Calu3 (cell line): ENCODE measurements at regions not wholly inside any gene's neighbourhood (a gene's known extent, or its start where the extent isn't known, plus 50 kb on each side); places are given as distances from the start of the nearest gene placed in this dataset.

ENCODE experiments used
- BruUV-seq: library from RNA; stranded (reverse); fragments of 400-500 nt; replicated peaks from 2 replicates; lab custom pipeline; 2021; lab: Mats Ljungman, UMichigan
- CTCF ChIA-PET: fragments of 300-600 bp; sonication (Branson Sonifier 250); formaldehyde crosslinking; loops from one replicate; lab custom pipeline; 2022; ENCODE audit warnings: antibody characterized with exemption; lab: Charles Lee
- DNase-seq: peaks from one replicate; pipeline ENCODE4 v3.0.0; 2022
- H3K27ac Mint-ChIP-seq: one replicate; pipeline ENCODE4 v1.8.0; 2022; ENCODE audit warnings: mixed read lengths; ENCODE audit not compliant: unreplicated experiment
- H3K27me3 Mint-ChIP-seq: one replicate; pipeline ENCODE4 v1.8.0; 2022; ENCODE audit warnings: mixed read lengths; ENCODE audit not compliant: unreplicated experiment
- H3K36me3 Mint-ChIP-seq: one replicate; pipeline ENCODE4 v1.8.0; 2022; ENCODE audit warnings: mild to moderate bottlenecking, moderate library complexity, mixed read lengths; ENCODE audit not compliant: insufficient read depth, unreplicated experiment
- H3K4me1 Mint-ChIP-seq: one replicate; pipeline ENCODE4 v1.8.0; 2022; ENCODE audit warnings: mild to moderate bottlenecking, low read depth, mixed read lengths; ENCODE audit not compliant: unreplicated experiment
- H3K4me3 Mint-ChIP-seq: one replicate; pipeline ENCODE4 v1.8.0; 2022; ENCODE audit warnings: mild to moderate bottlenecking, low read depth, moderate library complexity, mixed read lengths; ENCODE audit not compliant: unreplicated experiment
- H3K9me3 Mint-ChIP-seq: one replicate; pipeline ENCODE4 v1.8.0; 2022; ENCODE audit warnings: low read depth, mixed read lengths; ENCODE audit not compliant: unreplicated experiment
- intact Hi-C: fragments of 100-400 bp; cut with micrococcal nuclease; formaldehyde crosslinking; loops from one replicate; pipeline ENCODE4 v1.10.0; 2022; ENCODE audit not compliant: unreplicated experiment
- TF ChIP-seq, protein P1 (sequence below): fragments of 200-600 bp; IDR thresholded peaks from one replicate; pipeline ENCODE4 v1.8.0; 2022; ENCODE audit warnings: antibody characterized with exemption; ENCODE audit not compliant: unreplicated experiment

DNA sequence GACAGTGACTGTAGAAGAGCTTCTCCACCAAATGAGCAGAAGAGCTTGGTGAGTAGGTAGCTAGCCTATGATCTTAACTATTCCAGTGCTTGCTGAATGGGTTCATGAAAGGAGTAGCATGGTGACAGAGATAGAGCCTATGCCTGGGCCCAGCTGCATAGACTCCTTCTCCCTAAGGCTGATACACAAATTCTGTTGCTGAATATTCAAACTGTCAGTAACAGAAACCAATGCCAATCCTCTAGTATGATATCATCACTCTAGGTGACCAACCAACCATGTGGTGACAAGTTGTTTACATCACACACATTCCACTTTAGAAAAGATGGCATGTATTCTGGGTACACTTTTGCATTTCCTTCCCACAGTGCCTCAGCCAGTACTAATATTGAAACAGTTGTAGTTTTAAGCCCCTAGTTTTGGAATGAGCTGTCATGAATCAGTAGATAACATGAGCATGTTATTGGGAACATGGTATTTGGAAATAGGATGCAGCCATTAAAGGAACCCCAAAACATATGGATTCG lies 103.4 kb upstream of the GRXCR1 start:
- DNase-seq, result no peak
- Mint-ChIP-seq H3K36me3 (no peaks in the 10 kb centered on the region), H3K27me3 (no peaks in the 10 kb centered on the region), H3K4me1 (no peaks in the 10 kb centered on the region), H3K4me3 (no peak overlapping the region), H3K9me3 (peaks cover 5% of the 10 kb centered on the region), H3K27ac (no peak overlapping the region)
- intact Hi-C loops, result no loop called here
- TF ChIP-seq, protein P1, sequence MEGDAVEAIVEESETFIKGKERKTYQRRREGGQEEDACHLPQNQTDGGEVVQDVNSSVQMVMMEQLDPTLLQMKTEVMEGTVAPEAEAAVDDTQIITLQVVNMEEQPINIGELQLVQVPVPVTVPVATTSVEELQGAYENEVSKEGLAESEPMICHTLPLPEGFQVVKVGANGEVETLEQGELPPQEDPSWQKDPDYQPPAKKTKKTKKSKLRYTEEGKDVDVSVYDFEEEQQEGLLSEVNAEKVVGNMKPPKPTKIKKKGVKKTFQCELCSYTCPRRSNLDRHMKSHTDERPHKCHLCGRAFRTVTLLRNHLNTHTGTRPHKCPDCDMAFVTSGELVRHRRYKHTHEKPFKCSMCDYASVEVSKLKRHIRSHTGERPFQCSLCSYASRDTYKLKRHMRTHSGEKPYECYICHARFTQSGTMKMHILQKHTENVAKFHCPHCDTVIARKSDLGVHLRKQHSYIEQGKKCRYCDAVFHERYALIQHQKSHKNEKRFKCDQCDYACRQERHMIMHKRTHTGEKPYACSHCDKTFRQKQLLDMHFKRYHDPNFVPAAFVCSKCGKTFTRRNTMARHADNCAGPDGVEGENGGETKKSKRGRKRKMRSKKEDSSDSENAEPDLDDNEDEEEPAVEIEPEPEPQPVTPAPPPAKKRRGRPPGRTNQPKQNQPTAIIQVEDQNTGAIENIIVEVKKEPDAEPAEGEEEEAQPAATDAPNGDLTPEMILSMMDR, result no peak
- BruUV-seq, result no TSS peak
- CTCF ChIA-PET, result interaction anchor here (0.7 kb wide), 1 partner anchor 306 kb away, joined by 3 read pairs; no protein-coding TSS in a partner anchor

DNA sequence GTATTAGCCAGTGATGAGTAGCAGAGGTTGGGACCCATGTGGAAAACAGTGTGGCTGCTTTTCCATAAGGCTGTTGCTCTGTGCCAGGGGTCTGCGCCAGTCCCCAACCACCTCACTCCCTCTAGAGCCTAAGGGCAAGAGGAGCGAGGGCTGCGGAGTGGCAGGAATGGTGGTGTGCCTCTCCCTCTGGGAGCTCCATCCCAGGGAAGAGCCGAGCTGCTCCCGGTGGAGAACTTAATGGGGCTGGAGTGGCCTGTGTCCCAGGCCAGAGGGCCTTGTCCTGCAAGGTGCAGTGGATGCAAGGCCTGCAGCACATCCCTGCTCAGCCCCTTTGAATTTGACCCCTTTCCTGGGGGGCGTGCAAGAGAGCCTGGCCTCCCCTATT lies 105.4 kb upstream of the GRXCR1 start:
- no peak for DNase-seq
- Mint-ChIP-seq H3K4me1 (no peaks in the 10 kb centered on the region), H3K36me3 (no peaks in the 10 kb centered on the region), H3K27me3 (no peaks in the 10 kb centered on the region), H3K27ac (no peak overlapping the region), H3K4me3 (no peak overlapping the region), H3K9me3 (peaks cover 8% of the 10 kb centered on the region)
- no TSS peak for BruUV-seq
- intact Hi-C loops, result no loop called here
- CTCF ChIA-PET, result no interaction called here
- TF ChIP-seq, protein P1, result no peak

GRCh38 chr4:42786350-42787078 lies 106.0 kb upstream of the GRXCR1 start:
- Mint-ChIP-seq H3K4me1 (no peaks in the 10 kb centered on the region), H3K27ac (no peak overlapping the region), H3K4me3 (no peak overlapping the region), H3K27me3 (no peaks in the 10 kb centered on the region), H3K9me3 (peaks cover 5% of the 10 kb centered on the region), H3K36me3 (no peaks in the 10 kb centered on the region)
- intact Hi-C loops, result no loop called here
- CTCF ChIA-PET, result no interaction called here
- TF ChIP-seq, protein P1, result no peak
- no peak for DNase-seq
- no TSS peak for BruUV-seq

- Mint-ChIP-seq H3K4me1 (no peaks in the 10 kb centered on the region), H3K27me3 (no peaks in the 10 kb centered on the region)
- BruUV-seq, result no TSS peak
Observed at GRCh38 chr4:42785817-42786216, 106.7 kb upstream of the GRXCR1 start.

More at GRCh38 chr4:42785817-42786216, 106.7 kb upstream of the GRXCR1 start:
- TF ChIP-seq, protein P1, result no peak
- Mint-ChIP-seq H3K27ac (no peak overlapping the region), H3K36me3 (no peaks in the 10 kb centered on the region), H3K4me3 (no peak overlapping the region), H3K9me3 (peaks cover 6% of the 10 kb centered on the region)
- CTCF ChIA-PET, result no interaction called here
- no peak for DNase-seq
- intact Hi-C loops, result no loop called here
